Tibial nerve (tissue), 4 donors: ENCODE measurements at regions not wholly inside any gene's neighbourhood (a gene's known extent, or its start where the extent isn't known, plus 50 kb on each side); places are given as distances from the start of the nearest gene placed in this dataset.
A peak's percentile ranks its signal among the peaks of the same experiment; 100 is the strongest.

Source experiments
- DNase-seq, 2 donors: peaks; one replicate each; pipeline ENCODE4 v3.0.0-alpha.2; 2019; ENCODE audit warnings: low spot score in 2 of 2
- H3K27ac ChIP-seq, 4 donors: fragments of 200-600 bp; sonication (generic) in 3 of 4; one replicate each; pipeline ENCODE4 v1.5.1; 2017 to 2019; ENCODE audit warnings: mild to moderate bottlenecking in 1 of 4
- H3K27me3 ChIP-seq, 2 donors: fragments of 200-600 bp; sonication (generic) in 1 of 2; one replicate each; pipeline versions ENCODE4 v1.5.1 to v1.6.0; 2017 to 2019
- H3K36me3 ChIP-seq, 3 donors: fragments of 200-600 bp; sonication (generic); one replicate each; pipeline ENCODE4 v1.5.1; 2018 to 2019
- H3K4me1 ChIP-seq, 4 donors: fragments of 200-600 bp; sonication (generic) in 3 of 4; one replicate each; pipeline ENCODE4 v1.5.1; 2017 to 2019
- H3K4me3 ChIP-seq, 4 donors: fragments of 200-600 bp; sonication (generic) in 3 of 4; one replicate each; pipeline ENCODE4 v1.5.1; 2017 to 2019; ENCODE audit warnings: mild to moderate bottlenecking in 1 of 4, moderate library complexity in 1 of 4
- H3K9me3 ChIP-seq, 4 donors: fragments of 200-600 bp; sonication (generic) in 3 of 4; one replicate each; pipeline ENCODE4 v1.5.1; 2017 to 2019
- CTCF ChIP-seq, 5 experiments: fragments of 200-600 bp in 3 of 5; fragments of 450-650 bp in 2 of 5; sonication (generic) in 3 of 5; IDR thresholded peaks; one replicate each; pipeline ENCODE4 v1.5.1; 2016 to 2019; ENCODE audit warnings: antibody characterized with exemption in 5 of 5, mild to moderate bottlenecking in 3 of 5, moderate library complexity in 2 of 5
- EP300 ChIP-seq, 2 donors: sonication (generic); formaldehyde crosslinking; IDR thresholded peaks; one replicate each; pipeline ENCODE4 v1.6.1; 2017; ENCODE audit warnings: antibody characterized with exemption in 2 of 2, mild to moderate bottlenecking in 1 of 2
- POLR2A ChIP-seq, 2 donors: fragments of 450-650 bp; IDR thresholded peaks; one replicate each; pipeline ENCODE4 v1.6.1; 2017; ENCODE audit warnings: antibody characterized with exemption in 2 of 2, mild to moderate bottlenecking in 2 of 2, moderate library complexity in 2 of 2
- WGBS, 2 donors: methylation state at CpG; one replicate each; pipeline ENCODE4 v1.1.5; 2018; 5-methylcytosine and 5-hydroxymethylcytosine counted together

- no peak overlapping the region for H3K4me3 ChIP-seq
- no peaks in the 10 kb centered on the region for H3K36me3 ChIP-seq
- H3K4me1 ChIP-seq: no peaks in the 10 kb centered on the region
- no peaks in the 10 kb centered on the region for H3K27me3 ChIP-seq
- no peaks in the 10 kb centered on the region for H3K9me3 ChIP-seq
- no peak overlapping the region for H3K27ac ChIP-seq
- DNase-seq: no peak
- TF ChIP-seq POLR2A (IDR thresholded peaks at IDR 0.05) (no peak), EP300 (IDR thresholded peaks at IDR 0.05) (no peak), CTCF (IDR thresholded peaks at IDR 0.05) (no peak)
- 47 to 49% methylated on average over 3 of the region's 3 CpGs for WGBS, 2 donors
These were observed 96.3 kb downstream of the EOMES start for GRCh38 chr3:27625864-27626263.

GRCh38 chr3:27623085-27623753, 98.9 kb downstream of the EOMES start:
- Histone ChIP-seq H3K27me3 (no peaks in the 10 kb centered on the region), H3K4me3 (no peak overlapping the region), H3K36me3 (no peaks in the 10 kb centered on the region), H3K4me1 (no peaks in the 10 kb centered on the region), H3K9me3 (no peaks in the 10 kb centered on the region), H3K27ac (peak overlapping the region in 1 of 4 donors; percentile 60)
- 45 to 47% methylated on average over 4 of the region's 4 CpGs for WGBS, 2 donors
- TF ChIP-seq EP300 (IDR thresholded peaks at IDR 0.05): no peak
- no peak for TF ChIP-seq CTCF (IDR thresholded peaks at IDR 0.05)
- TF ChIP-seq POLR2A (IDR thresholded peaks at IDR 0.05): no peak
- DNase-seq: no peak

- Histone ChIP-seq H3K4me1 (no peaks in the 10 kb centered on the region), H3K9me3 (peaks cover 0 to 14% (median 0%) of the 10 kb centered on the region in 4 donors), H3K27ac (no peak overlapping the region), H3K27me3 (no peaks in the 10 kb centered on the region), H3K36me3 (no peaks in the 10 kb centered on the region), H3K4me3 (no peak overlapping the region)
- WGBS, 2 donors: 80 to 89% methylated on average over 5 of the region's 5 CpGs
- DNase-seq: no peak
- TF ChIP-seq POLR2A (IDR thresholded peaks at IDR 0.05) (no peak), CTCF (IDR thresholded peaks at IDR 0.05) (no peak), EP300 (IDR thresholded peaks at IDR 0.05) (no peak)
These were observed 104.6 kb downstream of the EOMES start for GRCh38 chr3:27617552-27617951.

- Histone ChIP-seq H3K9me3 (peaks cover 0 to 14% (median 0%) of the 10 kb centered on the region in 4 donors), H3K4me3 (no peak overlapping the region), H3K27me3 (no peaks in the 10 kb centered on the region), H3K27ac (no peak overlapping the region), H3K36me3 (no peaks in the 10 kb centered on the region), H3K4me1 (no peaks in the 10 kb centered on the region)
- WGBS, 2 donors: 62 to 80% methylated on average over 4 of the region's 4 CpGs
- no peak for TF ChIP-seq POLR2A (IDR thresholded peaks at IDR 0.05)
- no peak for TF ChIP-seq CTCF (IDR thresholded peaks at IDR 0.05)
- TF ChIP-seq EP300 (IDR thresholded peaks at IDR 0.05): no peak
- DNase-seq: no peak
These were observed 106.1 kb downstream of the EOMES start for GRCh38 chr3:27616031-27616430.

- H3K27me3 ChIP-seq: no peaks in the 10 kb centered on the region
- TF ChIP-seq EP300 (IDR thresholded peaks at IDR 0.05) (no peak), CTCF (IDR thresholded peaks at IDR 0.05) (no peak), POLR2A (IDR thresholded peaks at IDR 0.05) (no peak)
- H3K36me3 ChIP-seq: no peaks in the 10 kb centered on the region
- peaks cover 0 to 14% (median 0%) of the 10 kb centered on the region in 4 donors for H3K9me3 ChIP-seq
- WGBS, 2 donors: 89 to 100% methylated on average over 1 of the region's 1 CpG
- no peak overlapping the region for H3K27ac ChIP-seq
- no peak overlapping the region for H3K4me3 ChIP-seq
- DNase-seq: no peak
- H3K4me1 ChIP-seq: no peaks in the 10 kb centered on the region
These were observed 106.6 kb downstream of the EOMES start for GRCh38 chr3:27615555-27615954.
